H9 (cell line): ENCODE measurements at regions not wholly inside any gene's neighbourhood (a gene's known extent, or its start where the extent isn't known, plus 50 kb on each side); places are given as distances from the start of the nearest gene placed in this dataset.

Experiments used
- DNase-seq: peaks from one replicate; pipeline ENCODE4 v3.0.0-alpha.2; 2017
- H2AFZ ChIP-seq: one replicate; pipeline ENCODE4 v1.6.1; 2013; ENCODE audit warnings: mild to moderate bottlenecking, low read length, control low read depth, moderate library complexity
- H2AK5ac ChIP-seq: 2 replicates; pipeline ENCODE4 v1.6.1; 2013; ENCODE audit warnings: low read length, control low read depth, mixed read lengths; ENCODE audit not compliant: insufficient read length
- H2BK120ac ChIP-seq: one replicate; pipeline ENCODE4 v1.6.1; 2013; ENCODE audit warnings: low read depth, mild to moderate bottlenecking, low read length, control low read depth, inconsistent platforms; ENCODE audit not compliant: poor library complexity, severe bottlenecking
- H2BK12ac ChIP-seq: 2 replicates; pipeline ENCODE4 v1.6.1; 2013; ENCODE audit warnings: low read length, control low read depth, mixed read lengths, low read depth; ENCODE audit not compliant: insufficient read length
- H2BK15ac ChIP-seq: 2 replicates; pipeline ENCODE4 v1.6.1; 2013; ENCODE audit warnings: low read depth, low read length, control low read depth
- H2BK20ac ChIP-seq: one replicate; pipeline ENCODE4 v1.6.1; 2013; ENCODE audit warnings: low read depth, mild to moderate bottlenecking, low read length, control low read depth, inconsistent platforms; ENCODE audit not compliant: poor library complexity, severe bottlenecking
- H2BK5ac ChIP-seq: 2 replicates; pipeline ENCODE4 v1.6.1; 2013; ENCODE audit warnings: low read length, control low read depth, mixed read lengths; ENCODE audit not compliant: insufficient read length
- H3K14ac ChIP-seq: 2 replicates; pipeline ENCODE4 v1.6.1; 2013; ENCODE audit warnings: low read length, control low read depth; ENCODE audit not compliant: insufficient read depth
- H3K18ac ChIP-seq: 2 replicates; pipeline ENCODE4 v1.6.1; 2013; ENCODE audit warnings: low read depth, mild to moderate bottlenecking, mixed read lengths, low read length, control low read depth; ENCODE audit not compliant: insufficient read length
- H3K23ac ChIP-seq: 2 replicates; pipeline ENCODE4 v1.6.1; 2013; ENCODE audit warnings: low read length, control low read depth, mixed read lengths, low read depth; ENCODE audit not compliant: insufficient read length
- H3K23me2 ChIP-seq: 2 replicates; pipeline ENCODE4 v1.6.1; 2013; ENCODE audit warnings: low read depth, mild to moderate bottlenecking, mixed read lengths, low read length, control low read depth; ENCODE audit not compliant: insufficient read length, poor library complexity, severe bottlenecking
- H3K27ac ChIP-seq: 2 replicates; pipeline ENCODE4 v1.5.1; 2013; ENCODE audit warnings: low read length, control low read depth, mixed read lengths, low read depth; ENCODE audit not compliant: insufficient read length
- H3K27me3 ChIP-seq: 2 replicates; pipeline ENCODE4 v1.6.1; 2013; ENCODE audit warnings: low read length, control low read depth, inconsistent platforms; ENCODE audit not compliant: insufficient read depth
- H3K4ac ChIP-seq: 2 replicates; pipeline ENCODE4 v1.6.1; 2013; ENCODE audit warnings: low read depth, mild to moderate bottlenecking, control low read depth, inconsistent platforms, low read length, moderate library complexity
- H3K4me1 ChIP-seq: 2 replicates; pipeline ENCODE4 v1.6.1; 2013; ENCODE audit warnings: low read length, control low read depth, inconsistent platforms; ENCODE audit not compliant: insufficient read depth
- H3K4me2 ChIP-seq: 2 replicates; pipeline ENCODE4 v1.6.1; 2013; ENCODE audit warnings: low read length, control low read depth, mixed read lengths; ENCODE audit not compliant: insufficient read length, insufficient read depth
- H3K56ac ChIP-seq: 2 replicates; pipeline ENCODE4 v1.6.1; 2013; ENCODE audit warnings: low read depth, mild to moderate bottlenecking, mixed read lengths, low read length, control low read depth; ENCODE audit not compliant: insufficient read length
- H3K79me1 ChIP-seq: 2 replicates; pipeline ENCODE4 v1.6.1; 2013; ENCODE audit warnings: low read depth, mild to moderate bottlenecking, moderate library complexity, low read length, control low read depth, inconsistent platforms; ENCODE audit not compliant: insufficient read depth, poor library complexity, severe bottlenecking
- H3K79me2 ChIP-seq: 2 replicates; pipeline ENCODE4 v1.6.1; 2013; ENCODE audit warnings: low read length, control low read depth, inconsistent platforms; ENCODE audit not compliant: insufficient read depth
- H3K9ac ChIP-seq: 2 replicates; pipeline ENCODE4 v1.6.1; 2013; ENCODE audit warnings: low read length, control low read depth, mixed read lengths; ENCODE audit not compliant: insufficient read length; ENCODE audit errors: extremely low read depth
- H3K9me3 ChIP-seq: one replicate; pipeline ENCODE4 v1.6.1; 2013; ENCODE audit warnings: low read depth, low read length, inconsistent platforms; ENCODE audit not compliant: control insufficient read depth
- H3T11ph ChIP-seq: one replicate; pipeline ENCODE4 v1.6.1; 2013; ENCODE audit warnings: mild to moderate bottlenecking, low read length, control low read depth, inconsistent platforms
- H4K20me1 ChIP-seq: one replicate; pipeline ENCODE4 v1.6.1; 2013; ENCODE audit not compliant: control insufficient read depth, insufficient read length, insufficient read depth
- H4K5ac ChIP-seq: 2 replicates; pipeline ENCODE4 v1.6.1; 2013; ENCODE audit warnings: low read depth, mild to moderate bottlenecking, mixed read lengths, low read length, control low read depth; ENCODE audit not compliant: insufficient read length
- H4K8ac ChIP-seq: replicated peaks from 2 replicates; pipeline ENCODE4 v1.6.1; 2013; ENCODE audit warnings: low read length, control low read depth, mixed read lengths, low read depth; ENCODE audit not compliant: insufficient read length
- H4K91ac ChIP-seq: 2 replicates; pipeline ENCODE4 v1.6.1; 2013; ENCODE audit warnings: low read depth, mild to moderate bottlenecking, moderate library complexity, mixed read lengths, low read length, control low read depth; ENCODE audit not compliant: insufficient read length
- H3K27ac Mint-ChIP-seq, 3 experiments: 2 replicates in 2 of 3; 3 replicates in 1 of 3; pipeline ENCODE4 v1.8.0; 2020 to 2021; ENCODE audit warnings: mixed read lengths in 3 of 3, mild to moderate bottlenecking in 1 of 3, moderate library complexity in 1 of 3
- H3K27me3 Mint-ChIP-seq: 2 replicates; pipeline ENCODE4 v1.8.0; 2021; ENCODE audit warnings: low read depth, mild to moderate bottlenecking, moderate library complexity, mixed read lengths
- H3K36me3 Mint-ChIP-seq, 3 experiments: 2 replicates in 2 of 3; 3 replicates in 1 of 3; pipeline ENCODE4 v1.8.0; 2020 to 2021; ENCODE audit warnings: low read depth in 3 of 3, mixed read lengths in 3 of 3; ENCODE audit not compliant: insufficient read depth in 1 of 3
- H3K4me1 Mint-ChIP-seq, 2 experiments: 2 replicates each; pipeline ENCODE4 v1.8.0; 2020; ENCODE audit warnings: mixed read lengths in 2 of 2
- H3K4me3 Mint-ChIP-seq, 2 experiments: 2 replicates in 1 of 2; 3 replicates in 1 of 2; pipeline ENCODE4 v1.8.0; 2020 to 2021; ENCODE audit warnings: mild to moderate bottlenecking in 2 of 2, mixed read lengths in 2 of 2, moderate library complexity in 1 of 2
- H3K9me3 Mint-ChIP-seq, 2 experiments: 2 replicates in 1 of 2; 3 replicates in 1 of 2; pipeline ENCODE4 v1.8.0; 2020; ENCODE audit warnings: mild to moderate bottlenecking in 2 of 2, mixed read lengths in 2 of 2, moderate library complexity in 1 of 2
- TF ChIP-seq, protein P1 (sequence below): fragments of 200-600 bp; sonication (generic); conservative IDR thresholded peaks from 3 replicates; pipeline ENCODE4 v1.8.0; 2021; ENCODE audit warnings: antibody characterized with exemption, mild to moderate bottlenecking

DNA sequence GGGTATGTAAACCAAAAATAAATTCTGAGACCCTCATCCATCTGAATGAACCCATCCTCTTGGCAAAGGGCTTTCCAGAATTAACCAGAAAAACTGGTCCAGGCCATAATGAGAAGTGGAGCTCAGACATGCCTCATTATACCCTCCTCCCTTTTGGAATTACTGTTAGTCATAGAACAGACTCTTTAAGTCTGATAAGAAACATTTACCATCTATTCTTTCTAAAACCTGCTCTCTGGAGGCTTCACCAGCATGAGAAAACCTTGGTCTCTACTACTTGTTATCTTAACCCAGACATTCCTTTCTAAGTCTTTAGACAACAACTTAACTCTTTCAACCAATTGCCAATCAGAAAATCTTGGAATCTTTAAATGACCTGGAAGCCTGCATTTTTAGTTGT is 82.8 kb downstream of the QPCT start:
- no peak overlapping the region for H4K5ac ChIP-seq
- no peak overlapping the region for H2AK5ac ChIP-seq
- H3K9me3 ChIP-seq: no peaks in the 10 kb centered on the region
- H3T11ph ChIP-seq: no peak overlapping the region
- H3K56ac ChIP-seq: no peak overlapping the region
- H3K27ac Mint-ChIP-seq: no peak overlapping the region
- TF ChIP-seq, protein P1, sequence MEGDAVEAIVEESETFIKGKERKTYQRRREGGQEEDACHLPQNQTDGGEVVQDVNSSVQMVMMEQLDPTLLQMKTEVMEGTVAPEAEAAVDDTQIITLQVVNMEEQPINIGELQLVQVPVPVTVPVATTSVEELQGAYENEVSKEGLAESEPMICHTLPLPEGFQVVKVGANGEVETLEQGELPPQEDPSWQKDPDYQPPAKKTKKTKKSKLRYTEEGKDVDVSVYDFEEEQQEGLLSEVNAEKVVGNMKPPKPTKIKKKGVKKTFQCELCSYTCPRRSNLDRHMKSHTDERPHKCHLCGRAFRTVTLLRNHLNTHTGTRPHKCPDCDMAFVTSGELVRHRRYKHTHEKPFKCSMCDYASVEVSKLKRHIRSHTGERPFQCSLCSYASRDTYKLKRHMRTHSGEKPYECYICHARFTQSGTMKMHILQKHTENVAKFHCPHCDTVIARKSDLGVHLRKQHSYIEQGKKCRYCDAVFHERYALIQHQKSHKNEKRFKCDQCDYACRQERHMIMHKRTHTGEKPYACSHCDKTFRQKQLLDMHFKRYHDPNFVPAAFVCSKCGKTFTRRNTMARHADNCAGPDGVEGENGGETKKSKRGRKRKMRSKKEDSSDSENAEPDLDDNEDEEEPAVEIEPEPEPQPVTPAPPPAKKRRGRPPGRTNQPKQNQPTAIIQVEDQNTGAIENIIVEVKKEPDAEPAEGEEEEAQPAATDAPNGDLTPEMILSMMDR: no peak
- no peak overlapping the region for H3K14ac ChIP-seq
- H3K23ac ChIP-seq: no peak overlapping the region
- no peak overlapping the region for H4K91ac ChIP-seq
- H3K79me2 ChIP-seq: no peaks in the 10 kb centered on the region
- peaks cover 0 to 4% (median 0%) of the 10 kb centered on the region in 3 experiments; a peak in 1 of 7 replicates for H3K36me3 Mint-ChIP-seq
- H2BK15ac ChIP-seq: no peak overlapping the region
- no peak overlapping the region for H2BK20ac ChIP-seq
- no peak overlapping the region for H3K9ac ChIP-seq
- no peak overlapping the region for H2BK120ac ChIP-seq
- no peaks in the 10 kb centered on the region for H3K27me3 Mint-ChIP-seq
- no peak overlapping the region for H3K4me2 ChIP-seq
- H2BK12ac ChIP-seq: no peak overlapping the region
- peaks cover 0 to 3% of the 10 kb centered on the region in 2 experiments; a peak in 1 of 5 replicates for H3K9me3 Mint-ChIP-seq
- H3K27ac ChIP-seq: no peak overlapping the region
- no peak overlapping the region for H3K18ac ChIP-seq
- H4K8ac ChIP-seq: no peak overlapping the region
- no peak for DNase-seq
- no peaks in the 10 kb centered on the region for H3K23me2 ChIP-seq
- H3K27me3 ChIP-seq: no peaks in the 10 kb centered on the region
- H3K4me3 Mint-ChIP-seq: no peak overlapping the region
- no peaks in the 10 kb centered on the region for H3K4me1 ChIP-seq
- H4K20me1 ChIP-seq: no peaks in the 10 kb centered on the region
- no peak overlapping the region for H2AFZ ChIP-seq
- H2BK5ac ChIP-seq: no peak overlapping the region
- no peak overlapping the region for H3K4ac ChIP-seq
- H3K79me1 ChIP-seq: no peaks in the 10 kb centered on the region
- H3K4me1 Mint-ChIP-seq: no peaks in the 10 kb centered on the region
